ENCODE measurements at regions not wholly inside any gene's neighbourhood (a gene's known extent, or its start where the extent isn't known, plus 50 kb on each side); places are given as distances from the start of the nearest gene placed in this dataset.

DNA sequence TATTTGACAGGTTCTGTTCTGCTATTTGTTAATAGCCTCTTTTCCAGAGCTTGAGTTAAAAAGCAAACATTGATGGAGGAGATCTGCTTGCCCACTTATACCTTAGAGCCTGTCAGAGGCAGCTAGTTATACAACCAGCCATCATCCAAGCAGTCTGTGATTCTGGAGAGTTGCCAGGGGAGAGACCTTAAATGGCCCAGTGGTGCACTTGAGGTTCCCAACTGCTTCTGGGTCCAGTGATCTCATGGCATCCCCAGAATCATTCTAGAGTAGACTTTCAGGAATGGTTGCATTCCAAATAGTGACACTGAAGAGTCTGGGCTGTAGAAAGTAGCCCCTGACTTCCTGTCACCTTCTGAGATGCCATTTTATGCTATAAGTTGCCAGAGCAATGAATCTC is 160.7 kb downstream of the FHIP1A start:
- no peak for DNase-seq (ENCODE audit: low read depth)
- TF ChIP-seq, protein P1, sequence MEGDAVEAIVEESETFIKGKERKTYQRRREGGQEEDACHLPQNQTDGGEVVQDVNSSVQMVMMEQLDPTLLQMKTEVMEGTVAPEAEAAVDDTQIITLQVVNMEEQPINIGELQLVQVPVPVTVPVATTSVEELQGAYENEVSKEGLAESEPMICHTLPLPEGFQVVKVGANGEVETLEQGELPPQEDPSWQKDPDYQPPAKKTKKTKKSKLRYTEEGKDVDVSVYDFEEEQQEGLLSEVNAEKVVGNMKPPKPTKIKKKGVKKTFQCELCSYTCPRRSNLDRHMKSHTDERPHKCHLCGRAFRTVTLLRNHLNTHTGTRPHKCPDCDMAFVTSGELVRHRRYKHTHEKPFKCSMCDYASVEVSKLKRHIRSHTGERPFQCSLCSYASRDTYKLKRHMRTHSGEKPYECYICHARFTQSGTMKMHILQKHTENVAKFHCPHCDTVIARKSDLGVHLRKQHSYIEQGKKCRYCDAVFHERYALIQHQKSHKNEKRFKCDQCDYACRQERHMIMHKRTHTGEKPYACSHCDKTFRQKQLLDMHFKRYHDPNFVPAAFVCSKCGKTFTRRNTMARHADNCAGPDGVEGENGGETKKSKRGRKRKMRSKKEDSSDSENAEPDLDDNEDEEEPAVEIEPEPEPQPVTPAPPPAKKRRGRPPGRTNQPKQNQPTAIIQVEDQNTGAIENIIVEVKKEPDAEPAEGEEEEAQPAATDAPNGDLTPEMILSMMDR (conservative IDR thresholded peaks at IDR 0.05; ENCODE audit: low read length) = no peak
- no peak overlapping the region for H3K4me3 ChIP-seq (ENCODE audit: low read length)

DNA sequence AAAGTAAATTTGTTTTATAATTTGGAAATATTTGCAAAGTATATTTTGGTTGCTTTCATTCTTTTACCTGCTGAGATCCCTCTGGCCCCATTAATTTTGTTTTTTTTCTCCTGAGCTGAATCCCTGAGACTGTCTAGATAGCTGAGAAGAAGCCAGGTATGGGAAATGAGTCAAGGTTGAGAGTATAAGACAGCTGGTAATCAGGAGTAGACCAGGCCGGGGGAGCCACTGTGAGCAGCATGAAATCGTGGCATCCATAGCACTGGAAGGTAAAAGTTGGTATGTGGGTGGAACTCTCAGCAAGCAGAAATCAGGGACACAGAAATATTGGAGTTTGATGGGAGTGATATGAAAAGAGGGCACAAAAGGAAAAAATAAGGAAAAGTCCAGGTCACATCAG is 164.5 kb downstream of the FHIP1A start:
- H3K4me3 ChIP-seq (ENCODE audit: low read length) = no peak overlapping the region
- TF ChIP-seq, protein P1 (conservative IDR thresholded peaks at IDR 0.05; ENCODE audit: low read length) = no peak
- DNase-seq (ENCODE audit: low read depth) = no peak

DNA sequence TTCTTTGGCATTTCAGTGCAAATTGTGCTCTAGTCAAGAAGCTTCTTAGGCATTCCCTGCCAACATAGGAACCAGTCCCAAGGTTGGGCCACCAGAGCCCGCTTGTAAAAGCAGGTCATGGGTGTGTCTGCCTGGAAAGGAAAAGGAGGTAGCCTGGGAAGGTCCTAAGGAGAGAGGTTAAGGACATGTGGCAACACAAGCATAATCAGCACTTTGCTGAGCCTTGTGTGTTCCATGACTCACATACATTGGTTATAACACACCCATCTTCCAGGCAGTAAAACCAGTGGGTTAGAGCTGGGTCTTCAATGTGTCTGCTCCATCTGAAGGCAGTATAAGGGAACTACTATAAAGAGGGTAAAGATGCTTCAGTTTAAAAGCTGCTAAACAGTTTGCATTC is 165.0 kb downstream of the FHIP1A start:
- no peak overlapping the region for H3K4me3 ChIP-seq (ENCODE audit: low read length)
- no peak for DNase-seq (ENCODE audit: low read depth)
- TF ChIP-seq, protein P1 (conservative IDR thresholded peaks at IDR 0.05; ENCODE audit: low read length) = no peak

DNA sequence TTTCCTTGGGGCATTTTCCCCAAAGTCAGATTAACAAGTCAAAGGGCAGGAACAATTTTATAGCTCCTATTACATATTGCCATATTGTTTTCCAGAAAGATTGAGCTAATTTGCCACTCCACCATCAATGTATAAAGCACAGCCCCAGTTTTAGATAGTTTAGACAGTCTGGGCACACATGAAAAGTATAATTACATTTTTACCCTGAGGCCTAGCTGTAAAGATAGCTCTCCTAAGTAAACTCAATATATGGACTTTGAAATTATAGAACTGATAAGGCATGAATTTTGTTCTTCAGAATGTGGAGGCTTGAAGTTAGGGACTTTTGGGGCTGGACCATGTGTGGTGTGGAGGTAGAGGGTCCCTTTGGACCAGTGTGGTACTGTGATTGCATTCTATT is 166.0 kb downstream of the FHIP1A start:
- no peak overlapping the region for H3K4me3 ChIP-seq (ENCODE audit: low read length)
- no peak for DNase-seq (ENCODE audit: low read depth)
- TF ChIP-seq, protein P1 (conservative IDR thresholded peaks at IDR 0.05; ENCODE audit: low read length) = no peak

DNA sequence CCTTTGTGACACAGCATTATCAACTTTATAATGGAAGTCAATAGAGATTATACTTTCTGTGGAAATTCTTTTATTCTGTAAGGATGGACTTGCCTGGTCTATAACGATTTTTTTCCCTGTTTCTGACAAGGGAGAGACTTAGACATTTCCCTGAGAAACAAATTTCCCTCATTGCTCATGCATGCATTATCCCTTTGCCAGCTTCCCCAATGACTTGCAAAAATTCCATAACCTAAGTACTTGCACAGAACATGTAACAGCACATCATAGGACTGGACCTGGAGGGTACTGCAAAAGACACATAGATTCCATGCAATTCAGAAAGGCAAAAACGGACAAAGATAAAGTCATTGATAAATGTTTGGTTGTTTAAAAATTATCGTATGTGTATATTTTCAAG is 166.7 kb downstream of the FHIP1A start:
- TF ChIP-seq, protein P1 (conservative IDR thresholded peaks at IDR 0.05; ENCODE audit: low read length) = no peak
- H3K4me3 ChIP-seq (ENCODE audit: low read length) = no peak overlapping the region
- DNase-seq (ENCODE audit: low read depth) = no peak

DNA sequence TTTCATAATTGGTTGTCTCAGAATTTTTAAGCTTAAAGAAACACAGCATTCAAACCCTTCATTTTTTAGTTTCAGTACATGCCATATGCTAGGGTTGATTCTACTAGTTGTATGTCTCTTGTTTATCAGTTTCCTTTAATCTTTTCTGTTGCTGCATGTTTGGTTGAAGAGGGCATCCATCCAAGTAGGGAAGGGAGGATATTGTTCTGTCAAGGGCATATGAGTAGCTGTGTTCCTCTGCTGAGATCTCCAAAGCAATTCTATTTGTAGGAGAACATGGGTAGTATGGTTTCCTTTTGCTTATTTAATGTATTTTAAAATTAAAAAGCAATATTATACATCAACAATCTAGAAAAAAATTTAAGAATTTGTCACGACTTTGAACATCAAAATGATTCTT is 167.7 kb downstream of the FHIP1A start:
- H3K4me3 ChIP-seq (ENCODE audit: low read length) = no peak overlapping the region
- TF ChIP-seq, protein P1 (conservative IDR thresholded peaks at IDR 0.05; ENCODE audit: low read length) = no peak
- no peak for DNase-seq (ENCODE audit: low read depth)

DNA sequence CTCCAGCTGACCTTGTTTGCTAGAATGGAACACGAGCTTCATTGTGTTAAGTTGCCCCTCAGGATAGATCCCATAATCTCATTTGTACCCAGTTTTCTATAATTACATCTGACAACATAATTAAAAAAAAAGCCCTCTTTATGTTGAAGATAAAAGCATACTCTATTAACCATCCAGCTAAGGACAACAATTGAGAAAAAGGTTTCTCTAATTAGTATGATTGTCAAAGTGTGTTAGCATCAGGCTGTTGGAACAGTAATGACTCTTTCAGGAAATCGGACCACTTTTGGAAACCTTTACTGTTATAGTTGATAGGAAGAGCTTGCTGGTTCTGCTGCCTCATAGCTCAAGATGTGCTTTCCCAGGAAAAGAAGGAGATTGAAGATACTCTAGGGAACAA is 172.6 kb downstream of the FHIP1A start:
- no peak overlapping the region for H3K4me3 ChIP-seq (ENCODE audit: low read length)
- DNase-seq (ENCODE audit: low read depth) = no peak
- TF ChIP-seq, protein P1 (conservative IDR thresholded peaks at IDR 0.05; ENCODE audit: low read length) = no peak

Data from AG10803 (cell line).